HepG2 (cell line): ENCODE measurements at regions not wholly inside any gene's neighbourhood (a gene's known extent, or its start where the extent isn't known, plus 50 kb on each side); places are given as distances from the start of the nearest gene placed in this dataset.

Source experiments
- POLR2AphosphoS5 ChIP-seq: IDR thresholded peaks from 2 replicates; pipeline ENCODE4 v1.6.1; 2012; ENCODE audit warnings: low read depth, low read length
- ZNF354B ChIP-seq: sonication (generic); formaldehyde crosslinking; IDR thresholded peaks from 2 replicates; pipeline ENCODE4 v1.8.0; 2022; ENCODE audit warnings: mild to moderate bottlenecking, missing genetic modification reagents
- ZNF382 ChIP-seq: sonication (generic); formaldehyde crosslinking; IDR thresholded peaks from 2 replicates; pipeline ENCODE4 v1.5.0; 2020; ENCODE audit warnings: missing genetic modification reagents, mild to moderate bottlenecking, borderline replicate concordance
- ZSCAN12 ChIP-seq: sonication (generic); formaldehyde crosslinking; IDR thresholded peaks from 2 replicates; pipeline ENCODE4 v1.9.0; 2021; ENCODE audit warnings: mild to moderate bottlenecking, missing genetic modification reagents

DNA sequence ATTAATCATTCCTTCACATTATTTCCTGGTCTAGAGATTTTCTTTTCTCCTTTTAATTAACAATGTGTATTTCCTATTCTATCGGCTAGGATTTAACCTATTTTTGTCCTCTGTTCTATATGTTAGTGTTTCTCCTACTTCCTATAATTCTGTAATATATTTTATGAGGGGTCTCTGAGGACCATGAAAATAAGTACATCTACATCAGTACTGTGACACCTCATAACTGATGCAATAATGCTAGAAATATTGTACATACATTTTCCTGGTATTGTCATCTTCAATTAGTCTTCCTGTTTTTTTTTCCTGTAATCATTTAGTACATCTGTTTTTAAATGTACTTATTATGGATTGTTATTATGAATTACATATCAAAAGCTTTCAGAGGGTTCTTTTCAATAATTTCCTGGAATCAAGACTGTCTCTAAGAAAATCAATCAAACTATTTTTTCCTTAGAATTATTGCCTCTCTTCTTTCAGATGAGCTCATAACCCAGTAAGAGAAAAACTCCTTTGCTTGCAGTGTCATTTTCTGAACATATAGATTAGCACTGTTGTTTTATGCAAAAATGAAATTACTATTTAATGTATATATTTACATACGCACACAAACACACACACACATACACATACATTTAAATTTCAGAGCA lies 1004.3 kb downstream of the SLITRK5 start:
- no peak for TF ChIP-seq ZNF382 (CRISPR knock-in tag)
- no peak for TF ChIP-seq ZSCAN12 (CRISPR knock-in tag)
- no peak for TF ChIP-seq ZNF354B (CRISPR knock-in tag)
- no peak for TF ChIP-seq POLR2AphosphoS5
